Stomach (tissue), 4 donors: ENCODE measurements at regions not wholly inside any gene's neighbourhood (a gene's known extent, or its start where the extent isn't known, plus 50 kb on each side); places are given as distances from the start of the nearest gene placed in this dataset.

ENCODE experiments used
- EP300 ChIP-seq: sonication (generic); formaldehyde crosslinking; IDR thresholded peaks from one replicate; pipeline ENCODE4 v1.6.1; 2017; ENCODE audit warnings: antibody characterized with exemption
- POLR2A ChIP-seq, 4 donors: fragments of 450-650 bp; IDR thresholded peaks; one replicate each; pipeline ENCODE4 v1.6.1; 2016; ENCODE audit warnings: antibody characterized with exemption in 4 of 4, control low read depth in 2 of 4, mild to moderate bottlenecking in 1 of 4, moderate library complexity in 1 of 4
- POLR2AphosphoS5 ChIP-seq, 3 donors: sonication (generic); formaldehyde crosslinking; IDR thresholded peaks; one replicate each; pipeline ENCODE4 v1.6.1; 2016; ENCODE audit warnings: antibody characterized with exemption in 3 of 3
- TF ChIP-seq, protein P1 (sequence below), 7 experiments: fragments of 450-650 bp in 4 of 7; fragments of 200-600 bp in 3 of 7; sonication (generic) in 3 of 7; IDR thresholded peaks; one replicate each; pipeline ENCODE4 v1.5.1; 2016 to 2019; ENCODE audit warnings: antibody characterized with exemption in 7 of 7, control low read depth in 2 of 7, mild to moderate bottlenecking in 1 of 7

DNA sequence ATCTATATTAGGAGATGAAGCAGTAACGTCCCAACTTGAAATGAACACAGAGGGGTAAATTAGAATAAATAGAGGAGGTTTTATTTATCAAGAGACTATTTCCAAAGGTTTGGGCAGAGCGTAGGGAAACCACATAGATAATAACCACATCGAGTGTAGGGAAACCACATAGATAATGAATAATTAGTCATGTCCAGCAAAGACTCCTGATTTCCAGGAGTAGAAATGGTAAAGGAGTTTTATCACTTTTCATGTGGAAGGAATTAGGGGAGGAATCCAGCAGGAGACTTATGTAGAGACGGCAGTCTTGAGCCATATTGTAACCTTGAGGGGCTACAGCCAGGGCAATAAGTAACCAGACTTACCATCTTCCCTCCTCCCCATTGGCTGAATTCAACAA is 136.3 kb upstream of the CSNK1A1L start:
- TF ChIP-seq POLR2A (IDR thresholded peaks at IDR 0.05) = no peak
- TF ChIP-seq POLR2AphosphoS5 (IDR thresholded peaks at IDR 0.05) = no peak
- TF ChIP-seq, protein P1, sequence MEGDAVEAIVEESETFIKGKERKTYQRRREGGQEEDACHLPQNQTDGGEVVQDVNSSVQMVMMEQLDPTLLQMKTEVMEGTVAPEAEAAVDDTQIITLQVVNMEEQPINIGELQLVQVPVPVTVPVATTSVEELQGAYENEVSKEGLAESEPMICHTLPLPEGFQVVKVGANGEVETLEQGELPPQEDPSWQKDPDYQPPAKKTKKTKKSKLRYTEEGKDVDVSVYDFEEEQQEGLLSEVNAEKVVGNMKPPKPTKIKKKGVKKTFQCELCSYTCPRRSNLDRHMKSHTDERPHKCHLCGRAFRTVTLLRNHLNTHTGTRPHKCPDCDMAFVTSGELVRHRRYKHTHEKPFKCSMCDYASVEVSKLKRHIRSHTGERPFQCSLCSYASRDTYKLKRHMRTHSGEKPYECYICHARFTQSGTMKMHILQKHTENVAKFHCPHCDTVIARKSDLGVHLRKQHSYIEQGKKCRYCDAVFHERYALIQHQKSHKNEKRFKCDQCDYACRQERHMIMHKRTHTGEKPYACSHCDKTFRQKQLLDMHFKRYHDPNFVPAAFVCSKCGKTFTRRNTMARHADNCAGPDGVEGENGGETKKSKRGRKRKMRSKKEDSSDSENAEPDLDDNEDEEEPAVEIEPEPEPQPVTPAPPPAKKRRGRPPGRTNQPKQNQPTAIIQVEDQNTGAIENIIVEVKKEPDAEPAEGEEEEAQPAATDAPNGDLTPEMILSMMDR (IDR thresholded peaks at IDR 0.05) = no peak
- no peak for TF ChIP-seq EP300
